Large intestine (tissue), 3 donors: ENCODE measurements at regions not wholly inside any gene's neighbourhood (a gene's known extent, or its start where the extent isn't known, plus 50 kb on each side); places are given as distances from the start of the nearest gene placed in this dataset.

ENCODE experiments used
- DNase-seq, 2 donors: peaks; one replicate each; pipeline versions ENCODE4 v3.0.0 to v3.0.0-alpha.2; 2013
- H3K27ac ChIP-seq: one replicate; pipeline ENCODE4 v1.5.1; 2013; ENCODE audit warnings: low read length
- H3K27me3 ChIP-seq: 2 replicates; pipeline ENCODE4 v1.6.1; 2013; ENCODE audit warnings: low read length; ENCODE audit not compliant: control insufficient read depth, insufficient read depth
- H3K36me3 ChIP-seq: 2 replicates; pipeline ENCODE4 v1.6.1; 2013; ENCODE audit warnings: low read length; ENCODE audit not compliant: control insufficient read depth, insufficient read depth
- H3K4me1 ChIP-seq: one replicate; pipeline ENCODE4 v1.6.1; 2013; ENCODE audit warnings: low read length; ENCODE audit not compliant: control insufficient read depth, insufficient read depth
- H3K4me3 ChIP-seq: one replicate; pipeline ENCODE4 v1.5.1; 2013; ENCODE audit warnings: low read length
- H3K9me3 ChIP-seq: one replicate; pipeline ENCODE4 v1.6.1; 2013; ENCODE audit warnings: mild to moderate bottlenecking, low read depth, low read length, moderate library complexity; ENCODE audit not compliant: control insufficient read depth
- WGBS: methylation state at CpG from one replicate; pipeline ENCODE4 v1.1.5; 2013; ENCODE audit warnings: low lambda C conversion rate; ENCODE audit not compliant: insufficient coverage; 5-methylcytosine and 5-hydroxymethylcytosine counted together

DNA sequence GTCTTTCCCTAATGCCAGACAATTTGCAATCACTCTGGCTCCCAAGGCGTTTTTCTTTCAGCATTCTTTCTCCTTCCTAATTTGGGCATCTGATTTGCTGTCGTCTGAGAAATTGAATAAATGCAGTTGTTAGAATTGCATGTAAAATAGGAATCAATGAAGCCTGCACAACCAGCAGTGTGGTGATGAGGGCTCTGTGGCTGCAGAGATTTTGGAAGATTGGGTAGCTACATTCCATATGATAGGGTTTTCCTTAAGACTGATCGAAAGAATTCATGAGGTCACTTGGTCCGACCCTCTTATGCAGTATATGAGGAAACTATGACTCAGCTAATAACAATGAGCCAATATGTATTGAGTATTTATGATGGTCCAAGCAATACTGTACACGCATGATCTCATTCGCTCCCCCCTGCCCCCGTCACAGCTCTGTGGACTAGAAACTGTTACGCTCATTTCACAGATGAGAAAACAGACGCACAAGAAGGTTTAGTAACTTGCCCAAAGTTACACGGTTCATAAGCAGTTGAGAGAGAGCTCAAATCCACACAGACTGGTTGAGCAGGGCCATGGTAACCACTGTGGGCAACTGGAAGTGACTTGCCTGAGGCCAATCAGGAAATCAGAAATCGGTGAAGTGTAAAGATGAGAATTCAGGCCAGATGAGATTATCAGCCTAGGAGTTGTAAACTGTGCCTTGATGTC is 527.2 kb downstream of the GATA3 start:
- Histone ChIP-seq H3K36me3 (no peaks in the 10 kb centered on the region), H3K4me1 (no peaks in the 10 kb centered on the region), H3K9me3 (no peaks in the 10 kb centered on the region), H3K27ac (no peak overlapping the region), H3K4me3 (no peak overlapping the region), H3K27me3 (no peaks in the 10 kb centered on the region)
- no peak for DNase-seq
- WGBS: 90% methylated on average over 2 of the region's 11 CpGs

DNA sequence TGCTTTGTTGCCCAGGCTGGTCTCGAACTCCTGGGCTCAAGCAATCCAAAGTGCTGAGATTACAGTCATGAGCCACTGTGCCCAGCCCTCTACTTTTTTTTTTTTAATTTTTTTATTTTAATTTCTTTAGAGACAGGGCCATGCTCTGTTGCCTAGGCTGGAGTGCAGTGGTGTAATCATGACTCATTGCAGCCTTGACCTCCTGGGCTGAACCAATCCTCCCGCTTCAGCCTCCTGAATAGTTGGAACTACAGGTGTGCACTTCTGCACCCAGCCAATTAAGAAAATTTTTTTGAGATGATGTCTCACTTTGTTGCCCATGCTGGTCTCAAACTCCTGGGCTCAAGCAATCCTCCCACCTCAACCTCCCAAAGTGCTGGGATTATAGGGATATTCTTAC is 528.6 kb downstream of the GATA3 start:
- no CpG with 5 or more reads among the region's 2 CpGs for WGBS
- Histone ChIP-seq H3K4me1 (no peaks in the 10 kb centered on the region), H3K27ac (no peak overlapping the region)

DNA sequence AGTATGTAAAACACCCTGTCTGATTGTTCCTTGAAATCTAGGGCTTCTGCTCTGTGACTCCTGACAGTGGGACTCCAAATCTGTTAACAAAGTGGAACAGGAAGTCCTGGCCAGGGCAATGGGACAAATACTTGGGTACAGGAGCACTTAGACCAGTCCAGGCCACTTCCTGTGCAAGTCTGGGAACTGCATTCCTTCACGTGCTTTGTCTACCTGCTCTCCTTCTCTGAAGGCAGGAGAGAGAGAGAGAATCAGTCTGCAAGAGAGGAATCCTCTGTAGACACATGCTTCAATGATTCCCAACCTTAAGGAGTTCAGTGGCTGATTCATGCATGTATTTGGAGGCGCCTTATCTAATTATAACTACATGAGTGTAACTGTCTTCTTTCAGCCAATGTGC is 530.2 kb downstream of the GATA3 start:
- DNase-seq: no peak
- WGBS: no CpG with 5 or more reads among the region's 2 CpGs
- H3K36me3 ChIP-seq: no peaks in the 10 kb centered on the region

More for the DNA sequence above, 528.6 kb downstream of the GATA3 start:
- Histone ChIP-seq H3K27me3 (no peaks in the 10 kb centered on the region), H3K4me3 (no peak overlapping the region), H3K36me3 (no peaks in the 10 kb centered on the region), H3K9me3 (no peaks in the 10 kb centered on the region)
- DNase-seq: no peak

DNA sequence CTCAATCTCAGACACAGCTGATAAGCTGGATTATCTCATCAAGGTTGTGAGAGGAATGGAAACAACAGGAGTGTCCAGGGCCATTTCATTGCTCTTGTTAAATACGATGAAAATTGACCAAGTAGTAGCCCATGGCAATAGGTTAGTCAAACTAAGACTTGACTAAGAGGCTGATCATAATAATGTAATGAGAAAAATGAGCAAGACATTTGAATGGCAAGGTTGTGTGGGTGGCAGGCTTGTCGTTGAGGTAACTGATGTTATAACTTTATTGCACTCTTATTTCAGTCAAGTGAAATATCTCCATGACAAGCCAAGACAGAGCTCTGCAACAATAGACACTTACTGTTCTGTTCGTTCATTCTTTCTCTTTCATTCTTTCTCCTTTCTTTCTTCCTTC is 532.0 kb downstream of the GATA3 start:
- Histone ChIP-seq H3K36me3 (no peaks in the 10 kb centered on the region), H3K27ac (no peak overlapping the region), H3K4me3 (no peak overlapping the region), H3K4me1 (no peaks in the 10 kb centered on the region), H3K27me3 (no peaks in the 10 kb centered on the region), H3K9me3 (no peaks in the 10 kb centered on the region)
- DNase-seq: no peak
- 87% methylated on average over 2 of the region's 3 CpGs for WGBS

More for the DNA sequence above, 530.2 kb downstream of the GATA3 start:
- Histone ChIP-seq H3K27ac (no peak overlapping the region), H3K9me3 (no peaks in the 10 kb centered on the region), H3K4me3 (no peak overlapping the region), H3K4me1 (no peaks in the 10 kb centered on the region), H3K27me3 (no peaks in the 10 kb centered on the region)

DNA sequence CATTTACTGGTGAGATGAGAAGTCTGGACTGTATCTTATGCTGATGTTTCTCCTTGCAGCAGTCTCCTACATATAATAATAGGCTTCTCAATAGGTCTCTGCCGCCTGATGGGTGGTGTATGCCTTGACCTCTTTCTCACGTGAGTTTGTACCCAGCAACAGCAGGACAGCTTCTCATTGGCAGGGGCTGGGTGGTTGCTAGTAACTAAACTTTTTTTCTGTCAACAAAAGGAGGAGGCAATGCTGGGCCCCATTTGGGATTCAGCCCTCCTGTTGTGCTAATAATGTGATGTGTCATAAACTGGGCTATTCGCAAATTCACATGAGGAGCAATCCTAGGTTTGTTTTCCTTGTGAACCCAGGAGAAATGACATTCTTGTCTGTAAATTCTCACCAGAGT is 533.6 kb downstream of the GATA3 start:
- no peaks in the 10 kb centered on the region for H3K9me3 ChIP-seq
- H3K27ac ChIP-seq: no peak overlapping the region
- H3K4me1 ChIP-seq: no peaks in the 10 kb centered on the region
- H3K36me3 ChIP-seq: no peaks in the 10 kb centered on the region
- WGBS: no CpG with 5 or more reads among the region's 3 CpGs
- DNase-seq: no peak
- H3K4me3 ChIP-seq: no peak overlapping the region
- H3K27me3 ChIP-seq: no peaks in the 10 kb centered on the region

DNA sequence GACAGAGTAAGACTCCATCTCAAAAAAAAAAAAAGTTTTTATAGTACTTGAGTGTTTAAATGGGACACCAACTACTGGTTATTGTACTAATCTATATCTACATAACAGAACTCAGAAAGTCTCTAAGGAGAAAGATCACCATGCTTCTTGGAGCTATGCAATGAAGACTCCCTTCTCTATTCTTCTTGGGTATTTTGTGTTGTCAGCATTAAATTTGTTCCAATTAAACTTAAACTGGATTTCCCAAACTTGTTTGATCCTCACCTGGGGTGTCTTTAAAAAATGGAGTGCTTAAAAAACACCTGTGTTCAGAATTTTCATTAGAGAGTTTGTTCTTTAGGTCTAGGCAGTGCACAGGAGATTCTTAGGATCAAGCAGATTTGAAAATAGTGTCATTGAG is 536.0 kb downstream of the GATA3 start:
- no peak overlapping the region for H3K27ac ChIP-seq
- no peak overlapping the region for H3K4me3 ChIP-seq
- no peaks in the 10 kb centered on the region for H3K4me1 ChIP-seq
- DNase-seq: no peak
- H3K36me3 ChIP-seq: no peaks in the 10 kb centered on the region
- no peaks in the 10 kb centered on the region for H3K27me3 ChIP-seq
- no peaks in the 10 kb centered on the region for H3K9me3 ChIP-seq

DNA sequence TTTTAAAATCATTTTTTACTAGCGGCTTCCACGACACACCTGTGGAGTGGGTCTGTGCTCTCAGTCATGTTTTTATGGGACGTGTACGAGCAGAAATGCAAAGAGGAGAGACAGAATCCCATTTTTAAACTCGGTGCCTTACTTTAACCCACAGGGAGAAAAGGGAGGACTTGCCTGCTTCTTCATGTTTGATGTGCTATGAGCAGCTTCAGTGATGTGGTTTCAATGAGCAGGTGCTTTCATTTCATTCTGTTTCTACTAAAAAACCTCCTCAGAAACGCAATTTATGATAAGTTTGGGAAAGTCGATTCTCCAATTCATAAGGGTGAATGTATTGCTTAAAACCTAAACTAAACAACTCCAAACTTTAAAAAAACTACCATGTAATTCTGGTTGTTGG is 537.2 kb downstream of the GATA3 start:
- H3K4me3 ChIP-seq: no peak overlapping the region
- no peak overlapping the region for H3K27ac ChIP-seq
- DNase-seq: no peak
- no peaks in the 10 kb centered on the region for H3K27me3 ChIP-seq
- H3K4me1 ChIP-seq: no peaks in the 10 kb centered on the region
- H3K9me3 ChIP-seq: no peaks in the 10 kb centered on the region
- H3K36me3 ChIP-seq: no peaks in the 10 kb centered on the region
- WGBS: no CpG with 5 or more reads among the region's 7 CpGs

DNA sequence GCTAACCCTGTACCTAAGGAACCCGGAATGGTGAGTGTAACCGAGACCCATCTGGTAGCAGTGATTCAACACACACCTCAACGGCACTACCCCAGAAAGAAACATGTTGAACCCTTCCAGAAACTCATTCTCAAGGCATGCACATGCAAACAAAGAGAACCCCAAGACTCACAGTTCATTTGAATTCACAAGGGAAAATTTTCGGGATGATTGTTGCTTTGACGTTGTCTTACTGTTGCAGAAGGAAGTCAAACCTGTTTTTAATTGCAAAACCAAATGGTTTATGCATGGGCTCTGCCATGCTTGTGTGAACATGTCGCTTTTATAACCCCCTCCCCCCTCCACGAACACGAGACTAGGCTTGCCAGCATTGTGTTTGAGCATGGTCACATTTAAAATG is 539.7 kb downstream of the GATA3 start:
- no peak for DNase-seq
- Histone ChIP-seq H3K4me3 (no peak overlapping the region), H3K36me3 (no peaks in the 10 kb centered on the region), H3K27ac (no peak overlapping the region), H3K27me3 (no peaks in the 10 kb centered on the region), H3K9me3 (no peaks in the 10 kb centered on the region), H3K4me1 (no peaks in the 10 kb centered on the region)
- WGBS: 83% methylated on average over 1 of the region's 8 CpGs

DNA sequence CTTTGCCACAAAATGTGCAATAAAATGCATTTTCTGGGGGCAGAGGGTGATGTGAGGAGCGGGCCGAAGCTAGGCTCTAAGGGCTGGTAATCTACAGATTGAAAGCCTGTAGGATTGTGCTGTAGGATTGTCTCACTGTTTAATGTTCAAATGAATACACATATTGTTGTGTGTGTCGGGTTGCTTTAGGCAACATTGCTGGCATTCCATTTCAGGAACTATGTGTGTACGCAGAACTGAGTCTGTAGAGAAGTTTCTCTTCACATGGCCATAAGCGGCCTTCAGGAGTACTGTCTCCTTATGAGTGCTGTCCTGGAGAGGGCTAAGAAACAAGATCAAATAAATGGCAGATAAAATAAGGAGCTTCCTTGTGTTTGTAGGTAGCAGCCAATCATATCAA is 540.2 kb downstream of the GATA3 start:
- Histone ChIP-seq H3K4me1 (no peaks in the 10 kb centered on the region), H3K9me3 (no peaks in the 10 kb centered on the region), H3K27ac (no peak overlapping the region), H3K4me3 (no peak overlapping the region), H3K27me3 (no peaks in the 10 kb centered on the region), H3K36me3 (no peaks in the 10 kb centered on the region)
- DNase-seq: no peak
- WGBS: no CpG with 5 or more reads among the region's 5 CpGs

DNA sequence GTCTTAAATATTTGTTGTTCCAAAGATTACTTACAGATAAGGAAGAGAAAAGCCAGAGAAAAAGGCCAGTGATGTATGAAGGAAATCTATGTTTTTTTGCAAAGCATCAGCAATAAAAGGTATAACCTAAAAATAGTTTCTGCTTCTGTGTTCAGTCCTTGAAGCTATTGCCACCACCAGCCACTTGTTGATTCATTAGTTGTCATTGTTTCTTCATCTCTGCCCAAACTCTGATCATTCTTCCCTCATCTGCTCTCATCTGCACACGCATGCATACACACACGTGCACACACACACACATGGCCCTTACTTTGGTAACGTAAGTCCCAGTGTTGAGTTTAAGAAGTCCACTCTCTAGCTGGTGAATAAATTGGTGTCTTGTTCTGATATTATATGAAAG is 540.7 kb downstream of the GATA3 start:
- Histone ChIP-seq H3K4me3 (no peak overlapping the region), H3K4me1 (no peaks in the 10 kb centered on the region), H3K27me3 (no peaks in the 10 kb centered on the region), H3K27ac (no peak overlapping the region), H3K36me3 (no peaks in the 10 kb centered on the region), H3K9me3 (no peaks in the 10 kb centered on the region)
- WGBS: no CpG with 5 or more reads among the region's 3 CpGs
- DNase-seq: no peak

DNA sequence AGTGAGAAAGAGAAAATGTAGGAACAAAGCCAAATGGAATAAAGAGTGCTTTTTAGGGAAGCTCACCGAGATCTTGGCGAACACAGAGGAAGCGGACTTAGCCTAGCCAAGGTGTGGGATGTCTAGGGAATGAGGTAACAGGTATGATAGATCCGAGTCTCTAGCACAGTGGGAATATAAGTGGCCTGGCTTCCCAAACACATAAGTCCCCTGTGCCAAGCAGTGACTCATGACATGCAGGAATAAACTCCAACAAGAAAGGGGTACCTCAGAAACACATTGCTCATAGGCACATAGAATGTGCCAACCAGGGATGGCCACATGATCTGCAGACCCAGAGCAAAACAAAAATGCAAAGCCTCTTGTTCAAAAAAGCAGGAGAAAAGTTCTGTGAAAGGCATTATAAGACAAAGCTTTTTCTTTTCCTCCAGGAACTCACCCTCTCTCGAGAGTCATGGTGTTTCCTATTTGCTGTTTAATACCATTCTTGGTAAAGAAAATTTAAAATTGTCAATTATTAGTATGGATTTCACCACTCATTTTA is 542.5 kb downstream of the GATA3 start:
- 50% methylated on average over 1 of the region's 5 CpGs for WGBS
- Histone ChIP-seq H3K36me3 (no peaks in the 10 kb centered on the region), H3K27me3 (no peaks in the 10 kb centered on the region), H3K27ac (no peak overlapping the region), H3K9me3 (no peaks in the 10 kb centered on the region), H3K4me1 (no peaks in the 10 kb centered on the region), H3K4me3 (no peak overlapping the region)
- no peak for DNase-seq
